Breast epithelium (tissue), 4 donors: ENCODE measurements at regions not wholly inside any gene's neighbourhood (a gene's known extent, or its start where the extent isn't known, plus 50 kb on each side); places are given as distances from the start of the nearest gene placed in this dataset.

ENCODE experiments used
- DNase-seq, 2 donors: peaks; one replicate each; pipeline ENCODE4 v3.0.0-alpha.2; 2019; ENCODE audit warnings: low spot score in 2 of 2
- H3K27ac ChIP-seq, 2 donors: fragments of 200-600 bp; sonication (generic) in 1 of 2; one replicate each; pipeline ENCODE4 v1.5.1; 2016 to 2019; ENCODE audit warnings: mild to moderate bottlenecking in 1 of 2
- H3K27me3 ChIP-seq, 2 donors: fragments of 200-600 bp; sonication (generic) in 1 of 2; one replicate each; pipeline versions ENCODE4 v1.5.1 to v1.6.0; 2017 to 2019; ENCODE audit warnings: control low read depth in 1 of 2, mild to moderate bottlenecking in 1 of 2
- H3K36me3 ChIP-seq: fragments of 200-600 bp; one replicate; pipeline ENCODE4 v1.5.1; 2019
- H3K4me1 ChIP-seq, 2 donors: fragments of 200-600 bp; sonication (generic); one replicate each; pipeline ENCODE4 v1.5.1; 2016 to 2019; ENCODE audit warnings: control low read depth in 1 of 2
- H3K4me3 ChIP-seq, 3 donors: fragments of 200-600 bp; sonication (generic); 1 replicate in 2 of 3; 2 replicates in 1 of 3; pipeline ENCODE4 v1.5.1; 2016 to 2019; ENCODE audit warnings: mild to moderate bottlenecking in 3 of 3, moderate library complexity in 2 of 3
- H3K9me3 ChIP-seq, 2 donors: fragments of 200-600 bp; sonication (generic) in 1 of 2; one replicate each; pipeline ENCODE4 v1.5.1; 2016 to 2019; ENCODE audit warnings: control low read depth in 1 of 2
- CTCF ChIP-seq, 3 donors: fragments of 450-650 bp; IDR thresholded peaks; one replicate each; pipeline ENCODE4 v1.5.1; 2016 to 2017; ENCODE audit warnings: antibody characterized with exemption in 3 of 3, mild to moderate bottlenecking in 3 of 3, moderate library complexity in 3 of 3
- POLR2A ChIP-seq: fragments of 450-650 bp; IDR thresholded peaks from one replicate; pipeline ENCODE4 v1.6.1; 2016; ENCODE audit warnings: antibody characterized with exemption, mild to moderate bottlenecking, moderate library complexity
- POLR2AphosphoS5 ChIP-seq, 3 donors: sonication (generic); formaldehyde crosslinking; IDR thresholded peaks; one replicate each; pipeline ENCODE4 v1.6.1; 2017; ENCODE audit warnings: antibody characterized with exemption in 3 of 3
- intact Hi-C: fragments of 100-400 bp; cut with DNase I; formaldehyde crosslinking; loops from one replicate; pipeline ENCODE4 v1.15.1; 2023; ENCODE audit warnings: low total_unique reads

GRCh38 chr3:113113361-113113760 lies 98.0 kb upstream of the BOC start:
- DNase-seq: no peak
- Histone ChIP-seq H3K4me1 (peaks cover 0 to 3% of the 10 kb centered on the region in 2 donors), H3K36me3 (no peaks in the 10 kb centered on the region), H3K9me3 (no peaks in the 10 kb centered on the region), H3K27me3 (no peaks in the 10 kb centered on the region), H3K27ac (no peak overlapping the region), H3K4me3 (no peak overlapping the region)
- intact Hi-C loops: no loop called here
- TF ChIP-seq CTCF (IDR thresholded peaks at IDR 0.05): no peak
- TF ChIP-seq POLR2A: no peak
- no peak for TF ChIP-seq POLR2AphosphoS5 (IDR thresholded peaks at IDR 0.05)

GRCh38 chr3:113117511-113118234 lies 93.7 kb upstream of the BOC start:
- intact Hi-C loops: no loop called here
- peak overlapping the region; percentile 17 to 75 for H3K27ac ChIP-seq
- no peak for DNase-seq
- H3K4me1 ChIP-seq: no peaks in the 10 kb centered on the region
- H3K27me3 ChIP-seq: no peaks in the 10 kb centered on the region
- no peak overlapping the region for H3K4me3 ChIP-seq
- no peak for TF ChIP-seq CTCF (IDR thresholded peaks at IDR 0.05)
- TF ChIP-seq POLR2A: no peak
- TF ChIP-seq POLR2AphosphoS5 (IDR thresholded peaks at IDR 0.05): no peak
- H3K36me3 ChIP-seq: no peaks in the 10 kb centered on the region
- no peaks in the 10 kb centered on the region for H3K9me3 ChIP-seq

- no peaks in the 10 kb centered on the region for H3K36me3 ChIP-seq
- no peaks in the 10 kb centered on the region for H3K9me3 ChIP-seq
- intact Hi-C loops: no loop called here
- H3K4me3 ChIP-seq: no peak overlapping the region
- TF ChIP-seq CTCF (IDR thresholded peaks at IDR 0.05) (no peak), POLR2AphosphoS5 (IDR thresholded peaks at IDR 0.05) (no peak), POLR2A (no peak)
- no peaks in the 10 kb centered on the region for H3K27me3 ChIP-seq
- peak overlapping the region in 1 of 2 donors; percentile 75 for H3K27ac ChIP-seq
- H3K4me1 ChIP-seq: no peaks in the 10 kb centered on the region
- no peak for DNase-seq
Measured at GRCh38 chr3:113118336-113118735, 93.0 kb upstream of the BOC start.

GRCh38 chr3:113124256-113124830 lies 87.0 kb upstream of the BOC start:
- no peaks in the 10 kb centered on the region for H3K36me3 ChIP-seq
- DNase-seq: no peak
- intact Hi-C loops: no loop called here
- H3K9me3 ChIP-seq: no peaks in the 10 kb centered on the region
- H3K27me3 ChIP-seq: no peaks in the 10 kb centered on the region
- TF ChIP-seq CTCF (IDR thresholded peaks at IDR 0.05) (no peak), POLR2A (no peak), POLR2AphosphoS5 (IDR thresholded peaks at IDR 0.05) (no peak)
- H3K27ac ChIP-seq: no peak overlapping the region
- H3K4me3 ChIP-seq: no peak overlapping the region
- no peaks in the 10 kb centered on the region for H3K4me1 ChIP-seq

- Histone ChIP-seq H3K4me3 (no peak overlapping the region), H3K9me3 (no peaks in the 10 kb centered on the region), H3K36me3 (no peaks in the 10 kb centered on the region), H3K27ac (no peak overlapping the region), H3K27me3 (no peaks in the 10 kb centered on the region), H3K4me1 (no peaks in the 10 kb centered on the region)
- TF ChIP-seq POLR2AphosphoS5 (IDR thresholded peaks at IDR 0.05) (no peak), POLR2A (no peak)
- DNase-seq: no peak
- intact Hi-C loops: no loop called here
Measured at GRCh38 chr3:113125951-113126350, 85.4 kb upstream of the BOC start.
